Myocyte (in vitro differentiated cells): ENCODE measurements at regions not wholly inside any gene's neighbourhood (a gene's known extent, or its start where the extent isn't known, plus 50 kb on each side); places are given as distances from the start of the nearest gene placed in this dataset.

ENCODE experiments used
- DNase-seq: peaks from one replicate; pipeline ENCODE4 v3.0.0-alpha.2; 2012; ENCODE audit warnings: low read depth

DNA sequence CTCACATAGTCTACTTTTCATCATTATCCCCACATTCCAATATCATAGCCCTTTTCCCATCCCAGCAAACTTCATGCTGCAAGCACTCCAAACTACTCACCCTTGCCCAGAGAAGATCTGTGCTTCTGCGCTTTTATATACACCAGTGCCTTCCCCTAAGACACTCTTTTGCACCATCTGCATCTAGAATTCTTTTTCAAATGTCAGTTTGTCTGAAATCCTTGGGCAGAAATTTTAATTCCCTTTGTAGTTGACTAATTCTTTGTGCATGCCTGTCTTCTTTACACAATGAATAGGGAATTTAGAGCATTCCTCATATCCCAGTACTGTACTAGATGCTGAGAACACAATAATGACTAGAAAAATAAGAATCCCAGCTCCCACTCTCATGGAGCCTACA is 298.9 kb downstream of the KCNN2 start:
- DNase-seq, result no peak

DNA sequence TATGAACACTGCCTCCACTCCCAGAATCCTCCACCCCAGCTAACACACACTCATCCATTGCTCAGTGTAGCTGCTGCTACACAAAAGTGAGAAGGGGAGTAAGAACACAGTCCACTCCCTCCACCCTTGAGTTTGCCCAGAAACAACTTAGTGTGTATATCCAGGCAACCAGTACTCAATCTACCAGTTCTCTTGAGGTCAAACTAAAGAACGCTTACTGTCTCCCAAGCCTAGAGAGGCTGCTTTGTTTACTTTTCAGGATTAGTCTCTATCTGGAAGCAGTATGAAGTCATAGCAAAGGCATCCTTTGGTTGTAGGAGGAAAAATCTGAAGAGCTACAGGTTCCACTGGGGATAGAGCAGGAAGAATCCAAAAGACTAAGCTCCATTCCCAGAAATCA is 296.3 kb downstream of the KCNN2 start:
- DNase-seq, result no peak

DNA sequence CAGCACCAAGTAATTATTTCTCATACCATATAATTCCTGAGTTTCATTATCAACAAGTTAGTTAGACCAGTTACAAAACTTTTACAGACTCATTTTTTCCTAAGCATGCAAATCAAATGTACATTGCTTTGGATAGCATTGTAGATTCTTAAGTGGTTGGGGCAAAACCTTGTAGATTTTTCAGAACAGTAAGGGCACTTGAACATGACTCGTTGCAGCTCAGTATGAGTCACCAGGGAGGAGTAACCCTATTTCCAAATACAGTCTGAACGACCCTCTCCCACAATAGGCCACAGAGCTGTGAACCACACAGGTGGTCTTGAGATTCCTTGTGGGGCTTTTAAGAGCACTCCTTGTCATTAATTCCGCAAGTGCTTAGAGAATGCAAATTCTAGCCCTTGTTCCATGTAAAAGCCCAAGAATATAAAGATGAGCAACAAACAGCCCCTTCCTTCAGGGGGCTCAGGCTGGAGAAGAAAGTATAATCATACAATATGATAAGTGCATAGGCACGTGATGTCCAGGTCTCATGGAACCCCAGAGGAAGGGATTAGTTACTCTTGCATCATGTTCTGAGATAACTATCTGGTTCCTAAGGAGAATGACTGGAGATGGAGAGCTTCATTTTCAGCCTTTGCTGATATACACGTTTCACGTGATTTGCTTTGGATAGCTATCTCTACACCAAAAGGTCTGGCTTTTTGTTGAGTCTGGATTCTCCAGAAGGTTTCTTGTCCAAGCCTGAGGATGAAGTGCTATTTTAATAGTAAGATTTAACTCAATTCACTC is 295.7 kb downstream of the KCNN2 start:
- DNase-seq, result no peak

DNA sequence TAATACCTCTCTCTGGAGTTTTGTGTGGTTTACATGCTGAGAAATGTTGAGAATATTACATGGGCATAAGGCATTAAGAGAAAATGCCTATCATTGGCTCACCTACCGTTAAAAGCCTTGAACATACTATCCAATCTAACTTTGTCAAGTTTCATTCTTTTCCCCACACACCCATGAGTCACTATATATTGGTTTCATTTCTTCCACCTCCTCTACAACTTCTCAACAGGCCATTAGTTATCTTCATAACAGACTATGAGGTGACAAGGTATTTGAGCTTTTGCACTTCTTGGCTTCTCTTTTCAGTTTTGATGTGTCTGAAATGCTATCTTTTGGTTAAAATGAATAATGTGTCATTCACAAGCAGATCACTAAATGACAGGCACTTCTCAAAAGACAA is 288.0 kb downstream of the KCNN2 start:
- DNase-seq, result no peak

DNA sequence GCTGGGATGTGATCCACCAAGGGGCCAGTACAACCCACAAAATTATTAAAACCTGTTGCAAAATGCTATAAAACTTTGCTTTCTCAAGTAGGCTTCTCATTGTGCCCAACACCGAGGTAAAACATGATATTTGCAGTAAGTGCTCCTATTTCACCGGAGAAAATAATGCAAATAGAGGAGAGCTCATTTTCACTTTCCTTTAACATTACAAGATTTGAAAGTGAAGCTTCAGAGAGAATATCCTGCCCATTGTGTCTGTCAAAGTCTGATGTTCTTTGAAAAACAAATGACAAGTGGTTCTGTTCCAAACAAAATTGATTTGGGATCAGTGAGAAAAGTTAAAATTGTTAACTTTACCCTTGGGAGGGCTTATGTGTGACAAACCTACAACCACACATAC is 287.1 kb downstream of the KCNN2 start:
- no peak for DNase-seq

DNA sequence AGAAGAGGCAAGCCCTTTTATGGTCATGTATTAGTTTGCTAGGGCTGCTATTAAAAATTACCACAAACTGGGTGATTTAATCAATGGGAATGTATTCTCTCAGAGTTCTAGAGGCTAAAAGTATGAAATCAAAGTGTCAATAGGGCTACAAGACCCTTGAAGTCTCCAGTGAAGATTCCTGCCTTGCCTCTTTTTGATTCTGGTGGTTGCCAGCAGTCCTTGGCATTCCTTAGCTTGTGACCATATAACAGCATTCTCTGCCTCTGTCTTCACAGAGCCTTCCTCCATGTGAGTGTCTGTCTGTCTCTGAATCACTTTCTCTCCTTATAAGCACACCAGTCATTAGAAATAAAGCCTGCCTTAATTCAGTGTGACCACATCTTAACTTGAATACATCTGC is 282.7 kb downstream of the KCNN2 start:
- DNase-seq, result no peak

DNA sequence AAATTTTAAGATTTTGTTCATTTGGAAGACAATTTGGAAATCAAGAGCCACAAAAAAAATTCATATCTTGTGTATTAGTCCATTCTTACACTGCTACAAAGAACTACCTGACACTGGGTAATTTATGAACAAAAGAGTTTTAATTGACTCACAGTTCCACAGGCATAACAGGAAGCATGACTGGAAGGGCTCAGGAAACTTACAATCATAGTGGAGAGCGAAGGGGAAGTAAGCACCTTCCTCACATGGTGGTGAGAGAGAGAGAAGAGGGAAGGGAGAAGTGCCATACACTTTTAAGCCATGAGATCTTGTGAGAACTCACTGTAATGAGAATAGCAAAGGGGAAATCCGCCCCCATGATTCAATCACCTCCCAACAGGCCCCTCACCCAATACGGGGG is 274.4 kb downstream of the KCNN2 start:
- no peak for DNase-seq

DNA sequence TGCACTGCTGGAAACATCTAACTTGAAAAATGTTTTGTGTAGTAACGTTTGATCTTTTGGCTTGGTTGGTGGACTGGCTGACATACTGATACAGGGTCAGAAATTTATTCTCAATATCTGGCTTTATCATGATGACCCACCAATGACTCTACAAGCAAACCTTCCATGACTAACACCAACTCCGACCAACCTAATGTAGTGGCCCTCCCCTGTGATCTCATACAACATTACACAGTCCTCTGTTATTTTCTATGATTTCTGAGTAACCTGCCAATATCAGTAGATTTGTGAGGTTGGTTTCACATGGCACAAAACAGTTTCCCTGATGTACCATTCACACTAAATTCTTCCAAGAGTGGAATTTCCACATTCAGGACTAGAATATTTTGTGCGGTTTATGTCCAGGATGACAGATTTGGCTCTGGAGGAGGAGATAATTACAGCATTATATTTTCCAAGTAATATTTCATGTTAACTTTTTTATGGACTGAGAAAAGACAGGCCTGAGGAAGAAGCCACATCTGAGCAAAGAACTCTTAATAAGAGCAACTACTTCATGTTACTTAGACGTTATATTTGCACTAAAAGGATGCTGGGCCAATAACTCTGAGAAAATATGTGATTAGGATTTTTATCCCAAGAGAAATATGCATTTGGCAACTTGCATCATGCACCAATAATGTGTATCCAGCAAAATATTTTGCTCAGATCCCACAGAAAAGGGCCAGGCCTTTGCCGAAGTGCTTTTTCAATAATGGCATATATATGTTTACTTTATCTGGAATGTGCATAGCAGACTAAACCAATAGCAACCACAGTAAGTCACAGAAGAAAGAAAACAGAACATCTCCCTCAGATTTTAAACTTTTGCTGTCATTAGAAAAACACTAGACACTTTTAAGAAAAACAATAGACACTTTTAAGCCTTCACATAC is 273.4 kb downstream of the KCNN2 start:
- DNase-seq, result no peak

DNA sequence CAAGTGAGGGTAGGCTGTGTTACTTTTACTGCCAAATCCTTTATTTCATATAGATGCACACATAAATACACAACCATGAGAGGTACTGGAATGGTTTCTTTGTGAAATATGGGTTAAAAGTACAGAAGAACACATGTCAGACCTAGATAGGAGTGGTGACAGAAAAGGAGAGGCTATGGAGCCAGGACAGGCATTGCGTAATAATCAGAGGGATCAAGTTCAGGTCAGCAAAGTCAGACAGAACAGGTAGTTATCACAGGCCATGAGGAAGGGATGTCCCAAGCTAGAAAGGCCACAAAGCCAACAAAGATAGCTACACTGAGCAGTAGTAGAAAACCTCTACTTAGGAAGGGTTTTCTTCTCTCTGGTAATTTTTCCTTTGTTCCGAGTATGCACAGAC is 272.6 kb downstream of the KCNN2 start:
- no peak for DNase-seq

DNA sequence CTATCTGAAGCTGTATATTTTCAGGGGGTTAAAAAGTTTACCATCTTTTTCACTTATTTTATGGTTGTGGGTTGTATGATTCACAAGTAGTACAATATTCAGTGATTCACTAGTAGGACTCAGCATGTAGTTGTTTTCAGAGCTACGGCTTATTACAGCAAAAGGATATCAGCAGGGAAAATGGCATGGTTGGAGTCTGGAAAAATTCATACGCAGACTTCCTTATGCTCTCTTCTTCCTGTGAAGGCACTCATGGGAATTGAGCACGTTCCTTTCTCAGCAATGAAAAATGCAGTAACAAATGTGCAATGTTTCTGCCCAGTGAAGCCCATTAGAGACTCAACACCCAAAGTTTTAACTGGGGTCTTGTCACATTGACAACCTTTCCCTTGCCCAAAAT is 250.5 kb downstream of the KCNN2 start:
- no peak for DNase-seq

DNA sequence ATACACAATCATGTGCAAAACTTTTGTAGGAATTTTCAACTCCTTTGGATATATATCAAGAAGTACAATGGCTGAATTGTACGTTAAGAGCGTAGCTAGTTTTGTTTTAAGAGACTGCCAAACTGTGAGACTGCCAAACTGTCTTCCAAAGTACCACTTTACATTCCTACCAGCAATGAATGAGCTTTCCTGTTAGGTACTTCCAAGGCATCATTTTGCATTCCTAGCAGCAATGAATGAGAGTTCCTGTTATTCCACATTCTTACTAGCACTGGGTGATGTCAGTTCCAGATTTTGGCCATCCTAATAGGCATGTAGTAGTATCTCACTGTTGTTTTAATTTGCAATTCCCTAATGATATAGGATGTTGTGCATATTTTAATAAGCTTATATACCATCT is 219.3 kb downstream of the KCNN2 start:
- no peak for DNase-seq

DNA sequence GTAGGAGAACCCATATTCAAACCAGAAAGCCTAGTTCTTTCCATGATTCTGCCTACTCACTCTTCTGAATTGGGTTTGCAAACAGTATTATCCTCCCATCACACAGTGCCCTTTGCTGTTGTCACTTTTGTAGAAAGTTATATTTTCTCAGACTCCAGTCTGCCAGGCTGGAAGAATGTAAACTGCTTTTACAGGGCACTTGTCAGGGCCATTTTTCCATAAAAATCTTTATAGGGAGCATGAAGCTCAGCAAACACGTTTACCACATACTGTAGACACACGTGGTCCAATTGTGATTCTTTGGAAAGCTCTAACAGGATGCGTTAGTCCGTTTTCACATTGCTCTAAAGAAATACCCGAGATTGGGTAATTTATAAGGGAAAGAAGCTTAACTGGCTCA is 204.0 kb downstream of the KCNN2 start:
- DNase-seq, result no peak

DNA sequence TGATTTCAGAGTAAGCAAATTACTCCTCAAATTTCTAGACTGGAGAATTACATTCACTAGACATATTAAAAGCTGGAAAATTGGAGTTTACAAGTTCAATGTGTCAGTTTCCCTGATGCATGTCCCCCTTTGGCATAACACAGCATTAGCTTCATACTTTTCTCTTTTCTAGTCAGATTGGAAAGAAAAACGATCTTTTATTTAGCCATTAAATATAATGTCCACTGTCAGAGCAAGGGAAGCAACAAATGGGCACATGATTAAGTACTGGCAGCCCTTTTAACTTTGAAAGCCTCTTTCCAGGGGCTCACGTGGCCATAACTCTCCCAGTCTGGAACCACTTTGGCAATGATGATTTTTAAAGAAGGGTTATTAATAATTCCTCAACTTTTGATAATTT is 203.3 kb downstream of the KCNN2 start:
- DNase-seq, result no peak

DNA sequence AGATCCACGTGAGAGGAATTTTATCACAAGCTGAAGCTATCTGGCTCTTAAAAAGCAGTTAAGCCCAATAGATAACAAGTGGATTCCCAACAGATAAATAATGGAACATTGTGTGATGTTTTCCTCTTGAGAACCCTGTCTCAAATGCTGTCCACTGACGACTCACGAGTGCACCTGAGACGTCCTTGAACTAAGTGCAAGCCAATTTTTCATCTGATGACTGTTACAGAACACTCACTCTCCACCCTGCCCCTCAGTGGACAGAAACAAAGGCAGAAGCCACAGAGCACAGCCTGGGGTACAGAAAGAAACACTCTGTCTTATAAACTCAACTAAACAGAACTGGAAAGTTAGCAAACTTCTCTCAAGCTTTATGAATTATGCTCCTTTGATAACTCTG is 199.5 kb downstream of the KCNN2 start:
- DNase-seq, result no peak
